ENCODE measurements at regions not wholly inside any gene's neighbourhood (a gene's known extent, or its start where the extent isn't known, plus 50 kb on each side); places are given as distances from the start of the nearest gene placed in this dataset.

DNA sequence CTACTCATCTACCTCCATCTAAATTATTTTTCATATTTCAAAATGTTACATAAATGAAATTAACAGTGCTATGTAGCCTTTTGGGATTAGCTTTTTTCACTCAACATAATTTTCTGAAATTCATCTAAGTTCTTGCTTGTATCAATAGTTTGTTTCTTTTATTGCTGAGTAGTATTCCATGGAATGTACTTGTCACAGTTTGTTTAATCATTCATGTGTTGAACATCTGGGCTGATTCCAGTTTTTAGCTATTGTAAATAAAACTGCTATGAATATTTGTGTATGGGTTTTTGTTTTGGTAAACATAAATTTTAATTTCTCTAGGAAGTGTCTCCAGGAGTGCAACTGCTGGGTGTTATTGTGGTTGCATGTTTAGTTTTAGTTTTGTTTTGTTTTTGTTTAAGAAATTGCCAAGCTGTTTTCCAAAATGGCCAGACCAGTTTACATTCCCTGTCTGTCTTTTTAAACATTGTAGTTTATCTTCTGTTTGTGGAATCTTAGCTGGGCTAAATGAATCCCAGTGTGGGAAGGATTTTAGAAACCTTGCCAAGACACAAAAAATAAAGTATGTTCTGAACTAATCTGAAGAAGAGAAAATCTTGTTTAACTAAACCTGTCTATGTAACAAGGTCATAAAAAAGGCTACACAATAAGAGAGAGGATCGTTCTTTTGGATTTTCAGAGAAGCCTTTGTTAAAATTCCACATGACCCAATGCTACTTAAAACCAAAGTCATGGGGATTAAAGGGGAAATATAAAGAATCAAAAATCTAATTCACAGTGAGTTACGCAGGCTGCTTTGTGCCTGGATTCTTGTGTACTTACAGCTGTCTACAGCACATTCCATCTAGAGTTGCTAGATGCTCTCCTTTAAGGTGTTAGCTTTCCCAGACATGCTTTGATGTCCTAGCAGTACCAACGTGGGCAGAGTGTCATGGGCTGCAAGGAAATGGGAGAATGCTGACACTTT is 129.2 kb upstream of the SUCLG2 start:
- H3K4me3 ChIP-seq (ENCODE audit: low read length) = no peak overlapping the region
- no peak for TF ChIP-seq CTCF (IDR thresholded peaks at IDR 0.05; ENCODE audit: insufficient read depth, low read depth, low read length, missing control alignments)
- no peak for DNase-seq (ENCODE audit: low read depth)

DNA sequence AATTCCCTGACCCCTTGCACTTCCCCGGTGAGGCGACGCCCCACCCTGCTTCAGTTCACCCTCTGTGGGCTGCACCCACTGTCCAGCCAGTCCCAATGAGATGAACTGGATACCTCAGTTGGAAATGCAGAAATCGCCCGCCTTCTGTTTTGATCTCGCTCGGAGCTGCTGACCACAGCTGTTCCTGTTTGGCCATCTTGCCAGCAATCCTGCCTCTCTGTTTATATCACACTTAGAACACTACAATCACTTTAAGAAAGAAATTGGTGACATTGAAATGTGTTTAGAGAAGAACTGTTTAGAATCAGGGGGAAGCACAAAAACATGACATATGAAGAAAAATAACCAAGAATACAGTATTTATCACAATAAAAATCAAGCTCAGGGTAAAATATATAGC is 127.5 kb upstream of the SUCLG2 start:
- DNase-seq (ENCODE audit: low read depth) = no peak
- no peak for TF ChIP-seq CTCF (IDR thresholded peaks at IDR 0.05; ENCODE audit: insufficient read depth, low read depth, low read length, missing control alignments)
- no peak overlapping the region for H3K4me3 ChIP-seq (ENCODE audit: low read length)

DNA sequence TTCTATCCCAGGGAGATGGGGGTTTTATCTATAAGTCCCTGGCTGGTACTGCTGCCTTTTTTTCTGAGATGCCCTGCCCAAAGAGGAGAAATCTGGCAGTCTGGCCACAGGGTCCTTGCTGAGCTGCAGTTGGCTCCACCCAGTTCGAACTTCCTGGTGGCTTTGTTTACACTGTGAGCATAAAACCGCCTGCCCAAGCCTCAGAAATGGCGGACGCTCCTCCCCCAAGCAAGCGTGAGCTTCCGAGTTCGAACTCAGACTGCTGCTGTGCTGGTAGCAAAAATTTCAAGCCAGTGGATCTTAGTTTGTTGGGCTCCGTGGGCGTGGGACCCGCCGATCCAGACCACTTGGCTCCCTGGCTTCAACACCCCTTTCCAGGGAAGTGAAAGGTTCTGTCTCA is 126.8 kb upstream of the SUCLG2 start:
- DNase-seq (ENCODE audit: low read depth) = no peak
- TF ChIP-seq CTCF (IDR thresholded peaks at IDR 0.05; ENCODE audit: insufficient read depth, low read depth, low read length, missing control alignments) = no peak
- H3K4me3 ChIP-seq (ENCODE audit: low read length) = no peak overlapping the region

DNA sequence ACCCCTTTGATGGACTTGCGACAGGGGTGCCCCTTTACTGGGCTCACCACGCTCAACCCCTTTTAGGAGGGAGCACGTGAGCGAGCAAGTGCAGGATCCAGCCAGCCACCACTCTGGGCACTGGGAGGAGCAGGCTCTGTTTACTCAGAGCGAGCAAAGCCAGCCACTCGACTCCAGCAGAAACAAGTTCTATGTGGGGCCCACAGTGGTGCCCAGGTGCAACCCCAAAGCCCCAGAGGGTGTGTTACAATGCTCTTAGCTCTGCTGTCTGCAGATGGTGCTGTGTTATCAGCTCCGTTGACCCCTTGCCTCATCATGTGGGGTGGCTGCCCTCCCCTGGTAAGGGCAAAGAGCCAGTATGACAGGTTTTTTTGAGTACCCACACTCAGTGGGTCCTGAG is 120.3 kb upstream of the SUCLG2 start:
- no peak for DNase-seq (ENCODE audit: low read depth)

GRCh38 chr3:67765575-67765974 is 111.2 kb upstream of the SUCLG2 start:
- H3K4me3 ChIP-seq (ENCODE audit: low read length) = no peak overlapping the region
- DNase-seq (ENCODE audit: low read depth) = no peak
- no peak for TF ChIP-seq CTCF (IDR thresholded peaks at IDR 0.05; ENCODE audit: insufficient read depth, low read depth, low read length, missing control alignments)

More for the DNA sequence above, 120.3 kb upstream of the SUCLG2 start:
- no peak overlapping the region for H3K4me3 ChIP-seq (ENCODE audit: low read length)
- no peak for TF ChIP-seq CTCF (IDR thresholded peaks at IDR 0.05; ENCODE audit: insufficient read depth, low read depth, low read length, missing control alignments)

DNA sequence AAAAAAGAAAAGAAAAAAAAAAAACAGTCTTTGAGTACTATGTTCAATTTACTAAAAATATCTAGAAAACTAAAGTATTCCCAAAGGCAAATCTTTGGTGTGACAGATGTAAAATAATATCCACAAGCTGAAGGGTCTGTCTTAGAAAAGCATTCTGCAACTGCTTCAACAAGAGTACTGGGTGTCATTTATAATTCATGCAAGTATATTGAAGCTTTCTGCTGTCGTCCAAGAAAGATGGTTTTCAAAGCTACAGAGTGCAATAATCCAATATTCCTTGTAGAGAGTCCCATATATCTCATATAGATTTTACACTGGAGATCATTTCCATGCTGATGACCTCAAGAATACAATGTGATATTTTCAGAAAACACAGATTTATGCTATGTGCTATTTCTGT is 90.9 kb upstream of the SUCLG2 start:
- TF ChIP-seq CTCF (IDR thresholded peaks at IDR 0.05; ENCODE audit: insufficient read depth, low read depth, low read length, missing control alignments) = no peak
- no peak for DNase-seq (ENCODE audit: low read depth)
- H3K4me3 ChIP-seq (ENCODE audit: low read length) = no peak overlapping the region

GRCh38 chr3:67744699-67745098 is 90.3 kb upstream of the SUCLG2 start:
- DNase-seq (ENCODE audit: low read depth) = no peak
- TF ChIP-seq CTCF (IDR thresholded peaks at IDR 0.05; ENCODE audit: insufficient read depth, low read depth, low read length, missing control alignments) = no peak

More at GRCh38 chr3:67744699-67745098, 90.3 kb upstream of the SUCLG2 start:
- no peak overlapping the region for H3K4me3 ChIP-seq (ENCODE audit: low read length)

Data from epithelial cell of esophagus (primary cell).